Activated CD8-positive, alpha-beta memory T cell treated with anti-CD3 and anti-CD28 coated beads for 24 hours (primary cell): ENCODE measurements at regions not wholly inside any gene's neighbourhood (a gene's known extent, or its start where the extent isn't known, plus 50 kb on each side); places are given as distances from the start of the nearest gene placed in this dataset.

ENCODE experiments used
- DNase-seq: peaks from one replicate; pipeline ENCODE4 v3.0.0-alpha.2; 2020

GRCh38 chr16:13291591-13292333 lies 390.4 kb downstream of the SHISA9 start:
- DNase-seq = no peak

- no peak for DNase-seq
These were observed 394.8 kb downstream of the SHISA9 start for GRCh38 chr16:13296206-13296605.

DNA sequence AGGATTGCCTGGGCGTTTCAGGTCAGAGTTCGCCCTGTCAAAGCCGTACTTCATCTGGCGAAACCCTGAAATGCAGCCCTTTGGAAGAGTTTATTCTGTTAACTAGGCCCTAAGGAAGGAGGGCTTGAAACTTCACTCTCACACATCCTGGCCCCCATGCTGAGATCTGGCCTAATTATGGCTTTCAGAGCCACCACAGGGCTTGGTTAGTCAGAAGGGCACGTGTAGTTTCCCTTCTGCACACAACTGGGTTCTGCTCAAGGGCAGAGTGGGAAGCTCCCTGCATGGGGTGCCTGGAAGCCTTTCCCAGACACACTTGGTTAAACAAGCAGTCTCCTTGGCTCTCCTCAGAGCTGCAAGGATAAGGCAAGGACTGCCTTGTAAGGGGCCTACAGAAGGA lies 397.3 kb downstream of the SHISA9 start:
- DNase-seq = no peak

GRCh38 chr16:13300066-13300840 lies 398.9 kb downstream of the SHISA9 start:
- no peak for DNase-seq

DNA sequence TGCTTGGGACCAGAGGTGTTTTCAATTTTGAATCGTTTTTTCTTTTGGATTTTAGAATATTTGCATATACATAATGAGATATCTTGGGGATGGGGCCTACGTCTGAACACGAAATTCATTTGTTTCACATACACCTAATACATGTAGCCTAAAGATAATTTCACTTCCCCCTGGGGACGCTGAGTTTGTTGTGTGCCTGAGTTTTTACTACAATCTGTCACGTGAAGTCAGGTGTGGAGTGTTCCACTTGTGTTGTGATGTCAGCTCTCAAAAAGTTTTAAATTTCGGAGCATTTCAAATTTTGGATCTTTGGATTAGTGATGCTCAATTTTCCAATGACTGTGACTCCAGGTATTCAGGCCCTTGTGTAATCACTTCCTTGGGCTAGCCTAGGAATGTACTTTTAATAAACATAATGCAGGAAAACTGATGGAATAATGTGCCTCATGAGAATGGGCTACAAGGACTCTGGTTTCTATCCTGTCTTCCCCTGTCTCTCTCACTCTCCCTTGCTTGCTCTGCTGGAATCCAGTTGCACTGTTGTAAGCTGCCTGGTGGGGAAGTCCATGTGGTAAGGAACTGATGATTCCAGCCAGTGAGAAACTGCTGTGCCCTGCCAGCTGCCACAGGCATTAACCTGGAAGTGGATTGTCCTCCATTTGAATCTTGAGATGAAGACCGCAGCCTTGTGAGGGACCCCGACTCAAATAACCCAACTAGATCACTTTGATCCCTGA lies 403.8 kb downstream of the SHISA9 start:
- no peak for DNase-seq

- DNase-seq = no peak
These were observed 405.0 kb downstream of the SHISA9 start for GRCh38 chr16:13306161-13306995.

- no peak for DNase-seq
These were observed 405.9 kb downstream of the SHISA9 start for GRCh38 chr16:13307255-13307654.

GRCh38 chr16:13307851-13308250 lies 406.5 kb downstream of the SHISA9 start:
- no peak for DNase-seq

- DNase-seq = no peak
These were observed 410.7 kb downstream of the SHISA9 start for GRCh38 chr16:13312063-13312462.

DNA sequence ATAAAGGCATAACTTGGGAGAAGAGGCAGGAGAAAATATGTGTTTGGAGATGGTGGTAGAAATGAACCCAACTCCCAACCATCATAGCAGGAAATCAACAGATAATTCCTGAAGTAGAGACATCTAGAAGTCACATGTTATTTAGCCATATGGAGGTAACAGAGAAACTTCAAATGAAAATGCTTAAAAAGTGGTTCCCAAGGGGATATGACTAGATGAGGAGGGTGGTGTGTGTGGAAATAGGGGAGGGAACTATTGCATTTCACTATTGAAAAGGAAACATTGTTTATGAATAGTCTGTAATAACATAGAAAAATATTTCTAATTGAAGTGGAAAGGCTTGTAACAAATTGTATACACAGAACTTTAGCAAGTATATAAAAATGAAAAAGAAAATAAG lies 412.0 kb downstream of the SHISA9 start:
- no peak for DNase-seq

DNA sequence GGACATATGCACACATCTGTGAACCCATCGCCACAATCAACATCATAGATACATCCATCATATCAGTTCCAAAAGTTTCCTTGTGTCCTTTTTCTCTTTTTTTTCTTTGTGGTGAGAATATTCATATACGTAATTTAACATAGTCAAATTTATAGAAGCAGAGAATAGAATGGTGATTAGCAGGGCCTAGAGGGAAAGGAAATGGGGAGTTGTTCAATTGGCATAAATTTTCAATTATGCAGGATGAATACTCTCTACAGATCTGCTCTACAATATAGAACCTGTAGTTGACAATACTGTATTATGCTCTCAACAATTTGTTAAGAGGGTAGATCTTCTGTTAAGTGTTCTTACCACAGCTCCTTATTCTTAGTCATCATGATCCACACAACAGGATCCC lies 413.2 kb downstream of the SHISA9 start:
- DNase-seq = no peak

- DNase-seq = no peak
These were observed 414.4 kb downstream of the SHISA9 start for GRCh38 chr16:13315642-13316427.

- DNase-seq = no peak
These were observed 420.9 kb downstream of the SHISA9 start for GRCh38 chr16:13322336-13322735.

GRCh38 chr16:13324851-13325250 lies 423.5 kb downstream of the SHISA9 start:
- DNase-seq = no peak

DNA sequence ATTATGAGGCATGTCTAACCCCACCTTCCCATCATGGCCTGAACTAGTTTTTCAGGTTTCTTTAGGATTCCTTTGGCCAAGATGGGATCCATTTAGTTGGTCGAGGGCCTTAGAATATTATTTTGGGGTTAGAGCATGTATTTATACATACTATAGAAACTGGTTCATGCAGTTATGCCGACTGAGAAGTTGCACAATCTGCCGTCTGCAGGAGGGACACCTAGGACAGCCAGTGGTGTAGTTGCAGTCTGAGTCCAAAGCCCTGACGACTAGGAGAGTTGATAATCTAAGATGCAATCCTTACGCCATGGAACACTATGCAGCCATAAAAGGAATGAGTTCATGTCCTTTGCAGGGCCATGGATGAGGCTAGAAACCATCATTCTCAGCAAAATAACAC lies 424.0 kb downstream of the SHISA9 start:
- DNase-seq = no peak

GRCh38 chr16:13331918-13332317 lies 430.5 kb downstream of the SHISA9 start:
- no peak for DNase-seq

- no peak for DNase-seq
These were observed 431.4 kb downstream of the SHISA9 start for GRCh38 chr16:13332713-13333255.

DNA sequence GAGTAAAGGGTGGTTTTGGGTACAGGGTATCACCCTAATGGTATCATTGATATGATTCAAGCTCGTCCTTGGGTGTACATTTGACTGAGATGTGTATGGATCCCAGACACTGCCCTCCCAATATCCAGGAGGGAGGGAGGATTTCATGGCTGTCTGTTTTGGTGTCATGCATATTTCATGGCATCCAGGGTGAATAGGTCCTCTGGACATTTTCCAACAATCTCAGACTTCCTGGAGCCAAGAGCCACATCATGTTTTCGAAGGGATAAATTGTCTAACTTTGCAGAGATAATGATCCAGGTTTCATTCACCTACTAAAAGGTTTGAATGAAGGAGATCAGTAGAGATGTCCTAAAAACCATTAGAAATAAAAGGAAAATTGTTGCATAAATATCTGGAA lies 431.9 kb downstream of the SHISA9 start:
- no peak for DNase-seq

- no peak for DNase-seq
These were observed 434.5 kb downstream of the SHISA9 start for GRCh38 chr16:13335879-13336278.

- no peak for DNase-seq
These were observed 434.9 kb downstream of the SHISA9 start for GRCh38 chr16:13336335-13336734.
